Lower leg skin (tissue), 4 donors: ENCODE measurements at regions not wholly inside any gene's neighbourhood (a gene's known extent, or its start where the extent isn't known, plus 50 kb on each side); places are given as distances from the start of the nearest gene placed in this dataset.
A peak's percentile ranks its signal among the peaks of the same experiment; 100 is the strongest.
"Not testable (repeated sequence)": the region's sequence is repeated elsewhere in the genome, so short reads cannot be mapped to it uniquely, and the experiment has no call there.

ENCODE experiments used
- DNase-seq, 2 donors: peaks; one replicate each; pipeline ENCODE4 v3.0.0-alpha.2; 2019; ENCODE audit warnings: low spot score in 2 of 2
- H3K4me3 ChIP-seq: fragments of 200-600 bp; sonication (generic); 2 replicates; pipeline ENCODE4 v1.5.1; 2017; ENCODE audit warnings: mild to moderate bottlenecking, low read depth; ENCODE audit not compliant: poor library complexity, severe bottlenecking
- POLR2A ChIP-seq, 2 donors: fragments of 450-650 bp; IDR thresholded peaks; one replicate each; pipeline ENCODE4 v1.6.1; 2016 to 2017; ENCODE audit warnings: antibody characterized with exemption in 2 of 2, mild to moderate bottlenecking in 1 of 2, moderate library complexity in 1 of 2
- WGBS, 2 donors: methylation state at CpG; one replicate each; pipeline ENCODE4 v1.1.5; 2018; 5-methylcytosine and 5-hydroxymethylcytosine counted together
- intact Hi-C: fragments of 100-400 bp; cut with DNase I; formaldehyde crosslinking; loops from one replicate; pipeline ENCODE4 v1.15.0; 2023; ENCODE audit warnings: low total_unique reads
- TF ChIP-seq, protein P1 (sequence below), 3 donors: fragments of 450-650 bp; IDR thresholded peaks; one replicate each; pipeline ENCODE4 v1.5.1; 2016; ENCODE audit warnings: antibody characterized with exemption in 3 of 3, mild to moderate bottlenecking in 3 of 3, moderate library complexity in 2 of 3

DNA sequence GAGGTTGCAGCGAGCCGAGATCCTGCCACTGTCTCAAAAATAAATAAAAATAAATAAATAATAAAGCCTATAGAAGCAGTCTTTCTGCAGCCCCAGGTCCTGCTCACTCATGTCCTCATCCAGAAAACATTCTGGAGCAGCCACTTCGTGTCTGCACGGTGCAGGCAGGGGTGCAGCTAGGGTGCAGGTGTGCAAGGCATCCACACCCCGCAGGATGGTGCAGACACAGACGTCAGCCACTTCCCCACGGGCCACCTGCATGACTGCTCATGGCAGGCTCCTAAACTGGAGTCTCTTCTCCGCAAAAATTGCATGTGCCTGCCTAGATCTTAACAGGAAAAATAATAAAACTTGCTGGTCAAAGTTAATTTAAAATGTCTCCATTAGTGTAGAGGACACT is 80.2 kb upstream of the SNTG2 start:
- intact Hi-C loops, result no loop called here
- TF ChIP-seq POLR2A (IDR thresholded peaks at IDR 0.05), result no peak
- TF ChIP-seq, protein P1, sequence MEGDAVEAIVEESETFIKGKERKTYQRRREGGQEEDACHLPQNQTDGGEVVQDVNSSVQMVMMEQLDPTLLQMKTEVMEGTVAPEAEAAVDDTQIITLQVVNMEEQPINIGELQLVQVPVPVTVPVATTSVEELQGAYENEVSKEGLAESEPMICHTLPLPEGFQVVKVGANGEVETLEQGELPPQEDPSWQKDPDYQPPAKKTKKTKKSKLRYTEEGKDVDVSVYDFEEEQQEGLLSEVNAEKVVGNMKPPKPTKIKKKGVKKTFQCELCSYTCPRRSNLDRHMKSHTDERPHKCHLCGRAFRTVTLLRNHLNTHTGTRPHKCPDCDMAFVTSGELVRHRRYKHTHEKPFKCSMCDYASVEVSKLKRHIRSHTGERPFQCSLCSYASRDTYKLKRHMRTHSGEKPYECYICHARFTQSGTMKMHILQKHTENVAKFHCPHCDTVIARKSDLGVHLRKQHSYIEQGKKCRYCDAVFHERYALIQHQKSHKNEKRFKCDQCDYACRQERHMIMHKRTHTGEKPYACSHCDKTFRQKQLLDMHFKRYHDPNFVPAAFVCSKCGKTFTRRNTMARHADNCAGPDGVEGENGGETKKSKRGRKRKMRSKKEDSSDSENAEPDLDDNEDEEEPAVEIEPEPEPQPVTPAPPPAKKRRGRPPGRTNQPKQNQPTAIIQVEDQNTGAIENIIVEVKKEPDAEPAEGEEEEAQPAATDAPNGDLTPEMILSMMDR (IDR thresholded peaks at IDR 0.05), result no peak
- H3K4me3 ChIP-seq, result no peak overlapping the region
- peak in 1 of 2 donors; percentile 15 for DNase-seq
- WGBS, 2 donors, result 69 to 76% methylated on average over 8 of the region's 8 CpGs

DNA sequence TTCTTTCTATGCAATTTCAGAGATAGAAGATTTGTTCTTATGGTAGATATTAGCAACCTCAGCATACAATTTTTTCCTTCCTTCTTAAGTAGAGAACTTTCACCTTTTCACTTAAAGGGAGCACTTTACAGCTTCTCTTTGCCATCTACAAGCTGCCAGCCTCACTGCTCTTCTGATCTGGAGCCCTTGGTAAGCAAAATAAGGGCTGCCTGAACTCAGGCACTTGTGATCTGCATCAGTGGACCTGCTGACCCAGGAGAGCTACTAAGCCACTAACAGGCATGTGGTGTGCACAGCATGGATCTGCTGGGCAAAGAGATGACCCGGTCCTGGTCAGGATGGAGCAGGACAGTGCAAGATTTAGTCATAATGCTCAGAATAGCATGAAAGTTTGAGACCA is 80.8 kb upstream of the SNTG2 start:
- TF ChIP-seq, protein P1 (IDR thresholded peaks at IDR 0.05), result no peak
- no peak for TF ChIP-seq POLR2A (IDR thresholded peaks at IDR 0.05)
- intact Hi-C loops, result no loop called here
- H3K4me3 ChIP-seq, result no peak overlapping the region
- 73 to 100% methylated on average over 1 of the region's 1 CpG for WGBS, 2 donors
- peak in 1 of 2 donors; percentile 39 for DNase-seq

DNA sequence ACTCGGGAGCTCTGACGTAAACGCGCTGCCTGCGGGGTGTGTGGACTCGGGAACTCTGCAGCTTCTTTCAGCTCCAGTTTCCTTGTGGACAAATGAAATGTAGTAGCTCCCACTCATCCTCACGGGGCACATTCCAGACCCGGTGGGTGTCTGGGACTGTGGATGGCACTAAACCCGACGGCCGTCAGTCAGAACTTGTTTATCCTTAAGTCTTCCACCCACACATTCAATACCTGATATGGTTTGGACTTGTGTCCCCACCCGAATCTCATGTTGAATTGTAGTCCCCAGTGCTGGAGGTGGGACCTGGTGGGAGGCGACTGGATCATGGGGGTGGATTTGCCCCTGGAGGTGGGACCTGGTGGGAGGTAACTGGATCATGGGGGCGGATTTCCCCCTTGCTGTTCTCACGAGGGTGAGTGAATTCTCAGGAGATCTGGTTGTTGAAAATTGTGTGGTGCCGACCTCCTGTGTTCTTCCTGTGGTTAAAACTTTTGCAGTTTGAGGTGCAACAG is 81.2 kb upstream of the SNTG2 start:
- WGBS, 2 donors, result 58 to 77% methylated on average over 14 to 16 of the region's 16 CpGs
- intact Hi-C loops, result no loop called here
- H3K4me3 ChIP-seq, result no peak overlapping the region
- TF ChIP-seq, protein P1 (IDR thresholded peaks at IDR 0.05), result no peak
- no peak for TF ChIP-seq POLR2A (IDR thresholded peaks at IDR 0.05)
- DNase-seq, result peak in 1 of 2 donors; percentile 54

DNA sequence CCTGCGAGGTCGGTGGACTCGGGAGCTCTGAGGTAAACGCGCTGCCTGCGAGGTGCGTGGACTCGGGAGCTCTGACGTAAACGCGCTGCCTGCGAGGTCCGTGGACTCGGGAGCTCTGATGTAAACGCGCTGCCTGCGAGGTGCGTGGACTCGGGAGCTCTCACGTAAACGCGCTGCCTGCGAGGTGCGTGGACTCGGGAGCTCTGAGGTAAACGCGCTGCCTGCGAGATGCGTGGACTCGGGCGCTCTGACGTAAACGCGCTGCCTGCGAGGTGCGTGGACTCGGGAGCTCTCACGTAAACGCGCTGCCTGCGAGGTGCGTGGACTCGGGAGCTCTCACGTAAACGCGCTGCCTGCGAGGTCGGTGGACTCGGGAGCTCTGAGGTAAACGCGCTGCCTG is 81.8 kb upstream of the SNTG2 start:
- intact Hi-C loops, H3K4me3 ChIP-seq, DNase-seq: not testable (repeated sequence)
- WGBS, 2 donors, result 82 to 97% methylated on average over 9 to 51 of the region's 51 CpGs

DNA sequence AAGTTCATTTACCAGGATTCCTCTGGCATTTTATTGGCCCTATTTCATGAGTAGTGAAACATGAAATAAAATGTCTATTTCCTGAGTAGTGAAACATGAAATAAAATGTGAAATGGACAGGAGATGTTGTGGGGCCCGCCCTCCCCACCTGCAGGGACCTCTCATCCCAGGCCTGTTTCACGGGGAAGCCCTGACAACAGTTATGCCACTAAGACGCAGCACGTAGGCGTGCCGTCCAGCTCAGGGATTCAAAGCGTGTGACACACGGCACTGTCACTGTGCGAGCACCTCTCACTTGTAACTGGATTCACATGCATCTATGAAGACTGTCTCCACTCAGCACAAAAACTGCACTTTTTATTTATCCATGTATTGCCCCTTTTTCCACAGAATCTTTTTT is 83.4 kb upstream of the SNTG2 start:
- H3K4me3 ChIP-seq, result no peak overlapping the region
- WGBS, 2 donors, result 76 to 83% methylated on average over 9 of the region's 9 CpGs
- no peak for TF ChIP-seq POLR2A (IDR thresholded peaks at IDR 0.05)
- TF ChIP-seq, protein P1 (IDR thresholded peaks at IDR 0.05), result no peak
- intact Hi-C loops, result no loop called here
- DNase-seq, result peak in 1 of 2 donors; percentile 37

DNA sequence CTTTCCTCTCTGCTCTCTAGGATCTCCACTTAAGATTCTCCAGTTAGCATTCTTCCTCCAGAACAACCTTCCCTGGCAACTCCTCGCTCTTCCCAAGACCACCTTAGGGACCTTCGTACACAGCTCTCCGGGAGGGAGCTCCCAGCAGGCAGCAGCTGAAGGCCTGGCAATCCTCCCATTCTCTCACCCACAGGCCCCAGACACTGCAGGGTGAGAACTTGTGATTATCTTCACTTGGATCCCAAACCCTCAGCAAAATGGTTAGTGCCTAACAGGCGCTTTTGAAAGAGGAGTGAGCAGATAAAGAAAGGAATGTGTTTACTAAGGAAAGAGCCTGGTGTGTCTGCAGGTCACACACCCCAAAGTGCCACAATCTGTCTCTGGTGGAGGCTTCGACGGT is 83.8 kb upstream of the SNTG2 start:
- intact Hi-C loops, result no loop called here
- WGBS, 2 donors, result 56 to 61% methylated on average over 6 of the region's 6 CpGs
- no peak overlapping the region for H3K4me3 ChIP-seq
- TF ChIP-seq, protein P1 (IDR thresholded peaks at IDR 0.05), result no peak
- TF ChIP-seq POLR2A (IDR thresholded peaks at IDR 0.05), result no peak
- no peak for DNase-seq
